ENCODE measurements at regions not wholly inside any gene's neighbourhood (a gene's known extent, or its start where the extent isn't known, plus 50 kb on each side); places are given as distances from the start of the nearest gene placed in this dataset.

DNA sequence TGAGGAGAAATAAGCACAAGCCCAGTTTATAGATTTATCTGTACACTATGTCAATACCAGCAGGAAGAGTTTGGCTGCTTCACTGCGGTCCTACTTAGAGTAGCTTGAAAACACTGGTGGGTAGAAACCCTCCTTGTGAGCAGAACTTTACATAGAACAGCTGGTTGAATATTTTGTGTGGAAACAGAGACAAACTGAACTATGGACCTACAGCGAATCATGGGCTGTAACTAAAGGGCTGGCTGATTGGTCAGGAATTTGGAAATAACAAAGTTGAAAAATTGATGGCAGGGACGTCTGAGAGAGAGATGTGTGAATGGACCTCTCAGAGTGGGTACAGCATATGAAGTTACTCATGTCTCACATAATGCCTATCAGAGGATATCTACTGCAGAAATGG is 392.5 kb downstream of the MAN2A1 start:
- TF ChIP-seq CTCF (IDR thresholded peaks at IDR 0.05; ENCODE audit: low read length): no peak
- no peak for TF ChIP-seq EZH2 (IDR thresholded peaks at IDR 0.05; ENCODE audit: borderline replicate concordance, low read length)

Measured in OCI-LY1 (cell line).